DMS114 treated with DMSO at 0.1 percent for 48 hours (cell line): ENCODE measurements at regions not wholly inside any gene's neighbourhood (a gene's known extent, or its start where the extent isn't known, plus 50 kb on each side); places are given as distances from the start of the nearest gene placed in this dataset.

Experiments
- DNase-seq: peaks from one replicate; lab custom pipeline; 2025; ENCODE audit not compliant: unreplicated experiment; lab: John Stamatoyannopoulos, UW

GRCh38 chr10:78742730-78743615, 325.8 kb upstream of the ZMIZ1 start:
- no peak for DNase-seq

GRCh38 chr10:78744056-78744455, 324.7 kb upstream of the ZMIZ1 start:
- no peak for DNase-seq

- no peak for DNase-seq
These were observed 324.2 kb upstream of the ZMIZ1 start for GRCh38 chr10:78744491-78745090.

- DNase-seq = no peak
These were observed 323.3 kb upstream of the ZMIZ1 start for GRCh38 chr10:78745441-78745840.

GRCh38 chr10:78746155-78746763, 322.5 kb upstream of the ZMIZ1 start:
- no peak for DNase-seq

GRCh38 chr10:78747401-78748234, 321.1 kb upstream of the ZMIZ1 start:
- DNase-seq = no peak

GRCh38 chr10:78748235-78748533, 320.6 kb upstream of the ZMIZ1 start:
- DNase-seq = no peak

GRCh38 chr10:78749200-78749599, 319.6 kb upstream of the ZMIZ1 start:
- no peak for DNase-seq

GRCh38 chr10:78749898-78750297, 318.9 kb upstream of the ZMIZ1 start:
- no peak for DNase-seq

- DNase-seq = no peak
These were observed 318.3 kb upstream of the ZMIZ1 start for GRCh38 chr10:78750418-78750817.

- DNase-seq = no peak
These were observed 317.1 kb upstream of the ZMIZ1 start for GRCh38 chr10:78751716-78752115.

- DNase-seq = no peak
These were observed 316.5 kb upstream of the ZMIZ1 start for GRCh38 chr10:78752221-78752620.

GRCh38 chr10:78752708-78753107, 316.1 kb upstream of the ZMIZ1 start:
- DNase-seq = no peak

- DNase-seq = no peak
These were observed 314.3 kb upstream of the ZMIZ1 start for GRCh38 chr10:78754269-78755062.

GRCh38 chr10:78755063-78755701, 313.6 kb upstream of the ZMIZ1 start:
- DNase-seq = no peak

- no peak for DNase-seq
These were observed 312.8 kb upstream of the ZMIZ1 start for GRCh38 chr10:78755877-78756455.

- DNase-seq = no peak
These were observed 312.0 kb upstream of the ZMIZ1 start for GRCh38 chr10:78756604-78757343.

GRCh38 chr10:78757344-78757925, 311.3 kb upstream of the ZMIZ1 start:
- DNase-seq = no peak

- no peak for DNase-seq
These were observed 310.6 kb upstream of the ZMIZ1 start for GRCh38 chr10:78758176-78758575.
